HepG2 (cell line): ENCODE measurements at regions not wholly inside any gene's neighbourhood (a gene's known extent, or its start where the extent isn't known, plus 50 kb on each side); places are given as distances from the start of the nearest gene placed in this dataset.

Experiments
- BCL6 ChIP-seq: IDR thresholded peaks from 2 replicates; pipeline ENCODE4 v1.6.1; 2016; ENCODE audit warnings: missing genetic modification reagents, missing compliant biosample characterization
- CBX2 ChIP-seq, 2 experiments: fragments of 200-600 bp in 1 of 2; sonication (generic); formaldehyde crosslinking in 1 of 2; IDR thresholded peaks; 2 replicates each; pipeline versions ENCODE4 v1.7.0 to v1.8.1; 2018 to 2022; ENCODE audit warnings: low read depth in 2 of 2, low read length in 1 of 2, mild to moderate bottlenecking in 1 of 2, missing genetic modification reagents in 1 of 2
- FOSL2 ChIP-seq: sonication (generic); formaldehyde crosslinking; IDR thresholded peaks from 2 replicates; pipeline ENCODE4 v1.4.0; 2020; ENCODE audit warnings: missing genetic modification reagents
- MXD4 ChIP-seq: IDR thresholded peaks from 2 replicates; pipeline ENCODE4 v1.6.1; 2016; ENCODE audit warnings: mild to moderate bottlenecking, missing biosample characterization, missing genetic modification reagents
- POLR2A ChIP-seq, 2 experiments: IDR thresholded peaks; 2 replicates each; pipeline ENCODE4 v1.6.1; 2011; ENCODE audit warnings: low read depth in 2 of 2, low read length in 2 of 2, mild to moderate bottlenecking in 1 of 2, moderate library complexity in 1 of 2; ENCODE audit not compliant: insufficient read depth in 1 of 2
- RCOR2 ChIP-seq: IDR thresholded peaks from 2 replicates; pipeline ENCODE4 v1.6.1; 2016; ENCODE audit warnings: missing biosample characterization, missing genetic modification reagents
- RFX5 ChIP-seq: IDR thresholded peaks from 2 replicates; pipeline ENCODE4 v1.6.1; 2011; ENCODE audit warnings: low read depth, low read length, improper control_type of control experiment
- SMARCC2 ChIP-seq: fragments of 450-650 bp; IDR thresholded peaks from 2 replicates; pipeline ENCODE4 v1.6.1; 2017; ENCODE audit warnings: antibody characterized with exemption, mild to moderate bottlenecking
- TF ChIP-seq, protein P1 (sequence below): sonication (generic); formaldehyde crosslinking; IDR thresholded peaks from 2 replicates; pipeline ENCODE4 v1.5.0; 2020; ENCODE audit warnings: mild to moderate bottlenecking, missing genetic modification reagents, moderate library complexity
- TF ChIP-seq, protein P2 (sequence below): sonication (generic); formaldehyde crosslinking; IDR thresholded peaks from 2 replicates; pipeline ENCODE4; 2020; ENCODE audit warnings: missing genetic modification reagents, mild to moderate bottlenecking, borderline replicate concordance

DNA sequence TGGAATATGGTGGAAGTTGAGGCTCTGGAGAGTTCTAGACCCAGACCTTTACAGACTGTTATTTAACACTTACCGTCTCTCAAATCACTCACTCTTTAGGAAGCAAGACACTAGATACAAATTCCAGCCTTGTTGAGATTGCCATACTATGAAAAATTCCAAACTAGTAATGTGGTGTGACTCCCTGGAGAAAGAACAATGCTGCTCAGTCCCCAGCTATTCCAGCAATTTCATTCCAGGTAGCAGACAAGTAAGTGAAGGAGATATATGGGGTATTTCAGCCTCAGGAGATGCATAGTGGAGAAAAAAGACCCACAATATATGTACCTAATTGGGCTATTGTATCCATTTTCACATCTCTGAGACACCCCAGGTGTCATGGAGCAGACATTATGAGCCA is 678.9 kb upstream of the LMO3 start:
- no peak for TF ChIP-seq RCOR2
- no peak for TF ChIP-seq RFX5
- TF ChIP-seq SMARCC2, result no peak
- TF ChIP-seq, protein P1, sequence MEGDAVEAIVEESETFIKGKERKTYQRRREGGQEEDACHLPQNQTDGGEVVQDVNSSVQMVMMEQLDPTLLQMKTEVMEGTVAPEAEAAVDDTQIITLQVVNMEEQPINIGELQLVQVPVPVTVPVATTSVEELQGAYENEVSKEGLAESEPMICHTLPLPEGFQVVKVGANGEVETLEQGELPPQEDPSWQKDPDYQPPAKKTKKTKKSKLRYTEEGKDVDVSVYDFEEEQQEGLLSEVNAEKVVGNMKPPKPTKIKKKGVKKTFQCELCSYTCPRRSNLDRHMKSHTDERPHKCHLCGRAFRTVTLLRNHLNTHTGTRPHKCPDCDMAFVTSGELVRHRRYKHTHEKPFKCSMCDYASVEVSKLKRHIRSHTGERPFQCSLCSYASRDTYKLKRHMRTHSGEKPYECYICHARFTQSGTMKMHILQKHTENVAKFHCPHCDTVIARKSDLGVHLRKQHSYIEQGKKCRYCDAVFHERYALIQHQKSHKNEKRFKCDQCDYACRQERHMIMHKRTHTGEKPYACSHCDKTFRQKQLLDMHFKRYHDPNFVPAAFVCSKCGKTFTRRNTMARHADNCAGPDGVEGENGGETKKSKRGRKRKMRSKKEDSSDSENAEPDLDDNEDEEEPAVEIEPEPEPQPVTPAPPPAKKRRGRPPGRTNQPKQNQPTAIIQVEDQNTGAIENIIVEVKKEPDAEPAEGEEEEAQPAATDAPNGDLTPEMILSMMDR (CRISPR knock-in tag), result no peak
- TF ChIP-seq FOSL2, result no peak
- TF ChIP-seq, protein P2, sequence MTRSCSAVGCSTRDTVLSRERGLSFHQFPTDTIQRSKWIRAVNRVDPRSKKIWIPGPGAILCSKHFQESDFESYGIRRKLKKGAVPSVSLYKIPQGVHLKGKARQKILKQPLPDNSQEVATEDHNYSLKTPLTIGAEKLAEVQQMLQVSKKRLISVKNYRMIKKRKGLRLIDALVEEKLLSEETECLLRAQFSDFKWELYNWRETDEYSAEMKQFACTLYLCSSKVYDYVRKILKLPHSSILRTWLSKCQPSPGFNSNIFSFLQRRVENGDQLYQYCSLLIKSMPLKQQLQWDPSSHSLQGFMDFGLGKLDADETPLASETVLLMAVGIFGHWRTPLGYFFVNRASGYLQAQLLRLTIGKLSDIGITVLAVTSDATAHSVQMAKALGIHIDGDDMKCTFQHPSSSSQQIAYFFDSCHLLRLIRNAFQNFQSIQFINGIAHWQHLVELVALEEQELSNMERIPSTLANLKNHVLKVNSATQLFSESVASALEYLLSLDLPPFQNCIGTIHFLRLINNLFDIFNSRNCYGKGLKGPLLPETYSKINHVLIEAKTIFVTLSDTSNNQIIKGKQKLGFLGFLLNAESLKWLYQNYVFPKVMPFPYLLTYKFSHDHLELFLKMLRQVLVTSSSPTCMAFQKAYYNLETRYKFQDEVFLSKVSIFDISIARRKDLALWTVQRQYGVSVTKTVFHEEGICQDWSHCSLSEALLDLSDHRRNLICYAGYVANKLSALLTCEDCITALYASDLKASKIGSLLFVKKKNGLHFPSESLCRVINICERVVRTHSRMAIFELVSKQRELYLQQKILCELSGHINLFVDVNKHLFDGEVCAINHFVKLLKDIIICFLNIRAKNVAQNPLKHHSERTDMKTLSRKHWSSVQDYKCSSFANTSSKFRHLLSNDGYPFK (CRISPR knock-in tag), result no peak
- TF ChIP-seq POLR2A (IDR thresholded peaks at IDR 0.05; ENCODE audit: insufficient read depth in 1 of 2, low read depth in 2 of 2, low read length in 2 of 2), result no peak
- TF ChIP-seq MXD4 (CRISPR knock-in tag), result no peak
- no peak for TF ChIP-seq BCL6
- TF ChIP-seq CBX2 (IDR thresholded peaks at IDR 0.05; ENCODE audit: low read depth, low read length), result no peak
- no peak for TF ChIP-seq CBX2 (CRISPR knock-in tag; IDR thresholded peaks at IDR 0.05; ENCODE audit: low read depth)
